GM21360 (cell line): ENCODE measurements at regions not wholly inside any gene's neighbourhood (a gene's known extent, or its start where the extent isn't known, plus 50 kb on each side); places are given as distances from the start of the nearest gene placed in this dataset.
"Not testable (repeated sequence)": the region's sequence is repeated elsewhere in the genome, so short reads cannot be mapped to it uniquely, and the experiment has no call there.

Source experiments
- ATAC-seq: cut with Tn5 transposase; IDR thresholded peaks from one replicate; pipeline ENCODE4 v1.9.1; 2021; ENCODE audit warnings: mild to moderate bottlenecking, moderate library complexity; ENCODE audit not compliant: unreplicated experiment

DNA sequence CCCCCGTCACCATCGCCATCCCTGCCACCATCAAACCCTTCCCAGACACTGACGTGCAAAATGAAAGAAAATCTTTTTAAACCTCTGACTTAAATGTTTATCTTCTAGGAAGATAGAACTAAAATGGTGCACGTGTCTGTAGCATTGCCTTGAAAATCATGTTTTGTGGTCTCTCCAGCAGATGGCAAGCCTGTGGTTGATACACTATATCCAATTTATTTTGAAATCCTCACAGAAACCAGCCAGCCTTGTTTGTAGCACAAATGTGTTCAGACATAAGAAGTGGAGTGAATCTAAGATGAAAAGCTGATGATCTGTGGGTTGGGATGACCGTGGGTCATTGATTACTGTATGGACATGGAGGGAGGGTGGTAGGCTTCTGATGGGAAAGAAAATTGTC is 436.2 kb upstream of the SMIM21 start:
- ATAC-seq = no peak

DNA sequence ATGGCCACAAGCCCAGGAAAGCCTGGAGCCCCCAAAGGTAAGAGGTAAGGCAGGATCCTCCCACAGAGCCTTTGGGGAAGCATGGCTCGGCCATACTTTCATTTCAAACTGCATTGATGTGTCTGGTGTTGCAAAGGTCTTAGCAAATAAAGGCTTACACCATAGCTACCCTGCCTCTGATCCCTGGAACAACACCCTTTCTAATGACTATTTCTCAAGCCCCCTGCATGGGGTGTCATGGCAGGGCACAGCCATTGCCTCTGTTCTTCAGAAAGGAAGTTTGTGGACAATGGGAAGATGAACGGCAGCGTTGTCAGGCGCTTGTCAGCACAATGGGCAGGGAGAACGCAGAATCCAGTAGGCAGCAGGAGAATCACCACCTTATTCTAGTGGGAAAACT is 435.0 kb upstream of the SMIM21 start:
- ATAC-seq = no peak

DNA sequence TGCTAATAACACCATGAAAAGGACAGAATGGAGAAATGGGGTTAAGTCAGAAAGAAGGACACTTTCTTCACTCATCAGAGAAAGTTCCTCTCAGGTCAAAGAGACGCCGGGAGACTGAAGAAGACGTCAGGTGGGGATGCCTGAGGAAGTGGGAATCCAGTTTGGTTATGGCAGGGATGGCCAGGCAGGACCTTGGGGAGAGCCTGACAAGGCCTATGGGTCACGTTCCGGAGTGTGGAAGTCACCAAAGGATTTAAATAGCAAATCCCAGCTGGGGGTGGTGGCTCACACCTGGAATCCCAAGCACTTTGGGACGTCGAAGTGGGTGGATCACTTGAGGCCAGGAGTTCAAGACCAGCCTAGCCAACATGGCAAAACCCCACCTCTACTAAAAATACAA is 432.7 kb upstream of the SMIM21 start:
- ATAC-seq = no peak

- ATAC-seq = no peak
Observed at GRCh38 chr18:75859533-75859932, 432.0 kb upstream of the SMIM21 start.

DNA sequence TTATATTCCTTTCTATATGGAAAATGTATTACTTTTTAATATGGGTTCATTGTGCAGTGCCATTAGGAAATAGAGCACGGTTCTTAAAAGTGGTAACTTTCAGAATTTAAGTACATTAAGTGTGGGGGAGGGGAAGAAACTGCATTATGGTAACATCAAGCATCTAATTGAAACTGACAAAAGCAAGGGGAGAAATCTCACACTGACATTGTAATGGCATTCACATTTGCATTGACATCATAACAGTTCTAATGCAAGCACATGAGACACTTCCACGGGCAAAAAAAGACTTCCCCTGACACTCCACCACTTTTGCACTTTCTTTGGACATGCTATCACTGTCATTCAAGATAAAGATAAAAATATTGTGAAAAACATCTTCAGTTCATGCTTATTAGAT is 431.3 kb upstream of the SMIM21 start:
- ATAC-seq = no peak

DNA sequence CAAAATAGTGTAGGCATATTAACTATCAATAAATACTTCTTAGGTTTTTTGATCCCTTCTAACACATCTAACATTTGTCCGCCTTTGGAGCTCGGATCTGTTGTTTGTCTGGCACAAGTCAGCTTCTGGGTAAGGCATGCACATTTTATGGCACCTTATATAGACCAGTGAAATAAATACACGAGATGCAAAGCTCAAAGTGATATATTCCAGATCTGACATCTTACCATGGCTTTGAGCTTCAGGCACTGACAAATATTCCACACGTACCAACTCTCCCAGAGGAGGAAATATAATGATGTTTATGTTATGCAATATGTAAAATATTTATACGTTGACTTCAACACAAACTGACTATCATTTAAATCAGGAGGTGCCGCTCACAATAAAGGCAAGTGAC is 430.1 kb upstream of the SMIM21 start:
- ATAC-seq = no peak

DNA sequence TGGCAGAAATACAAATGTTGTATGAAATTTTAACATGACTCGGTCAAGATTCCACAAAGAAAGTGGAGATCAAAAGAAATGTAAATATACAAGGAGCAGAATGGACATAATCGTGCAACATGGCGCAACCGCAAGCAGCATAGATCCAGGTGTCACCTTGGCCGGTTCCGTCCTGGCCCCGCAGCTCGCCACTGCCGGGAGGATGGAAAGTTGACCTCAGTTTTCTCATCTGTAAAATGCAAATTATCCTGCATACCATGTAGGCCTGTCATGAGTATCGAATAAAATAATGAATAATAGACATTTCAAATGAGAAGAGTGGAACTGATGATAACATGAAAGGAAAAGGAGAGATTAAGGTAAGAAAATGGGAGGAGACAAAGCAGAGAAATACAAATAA is 427.3 kb upstream of the SMIM21 start:
- no peak for ATAC-seq

DNA sequence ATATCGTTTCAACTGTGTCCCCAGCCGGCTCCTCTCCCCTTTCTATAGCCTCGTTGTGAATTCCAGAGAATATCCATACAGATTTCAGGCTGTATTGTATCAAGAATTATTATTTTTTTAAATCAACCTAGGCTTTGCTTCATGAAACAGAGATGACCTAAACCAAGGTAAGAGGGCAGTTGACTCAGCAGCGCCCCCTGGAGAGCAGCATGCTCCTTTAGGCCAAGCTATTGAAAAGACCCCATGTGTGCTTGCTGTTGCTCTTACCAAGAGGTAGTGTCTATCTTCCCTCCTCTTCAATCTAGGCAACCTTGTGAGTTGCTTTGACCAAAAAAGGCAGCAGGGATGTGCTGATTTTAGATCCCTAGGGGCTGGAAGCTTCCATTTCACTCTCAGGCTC is 426.7 kb upstream of the SMIM21 start:
- no peak for ATAC-seq

DNA sequence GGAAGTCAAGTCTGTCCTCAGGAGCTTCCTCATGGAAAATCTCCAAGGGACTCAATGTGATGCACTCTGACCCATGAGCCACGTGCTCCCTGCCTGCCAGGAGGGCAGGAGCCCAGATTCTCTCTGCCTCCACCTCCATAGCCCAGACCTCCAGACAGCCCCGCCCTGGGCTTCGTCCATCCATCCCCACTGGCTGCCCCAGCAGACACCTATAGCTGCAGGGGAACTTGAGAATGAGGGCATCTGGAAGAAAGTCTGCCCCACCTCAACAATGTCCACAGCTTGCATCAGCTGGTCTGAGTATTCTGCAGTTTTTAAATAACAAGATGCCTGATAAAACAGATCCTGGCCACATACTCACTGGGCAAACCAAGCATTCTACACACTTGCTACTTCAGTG is 418.8 kb upstream of the SMIM21 start:
- no peak for ATAC-seq

- ATAC-seq = no peak
Observed at GRCh38 chr18:75845413-75845812, 417.9 kb upstream of the SMIM21 start.

DNA sequence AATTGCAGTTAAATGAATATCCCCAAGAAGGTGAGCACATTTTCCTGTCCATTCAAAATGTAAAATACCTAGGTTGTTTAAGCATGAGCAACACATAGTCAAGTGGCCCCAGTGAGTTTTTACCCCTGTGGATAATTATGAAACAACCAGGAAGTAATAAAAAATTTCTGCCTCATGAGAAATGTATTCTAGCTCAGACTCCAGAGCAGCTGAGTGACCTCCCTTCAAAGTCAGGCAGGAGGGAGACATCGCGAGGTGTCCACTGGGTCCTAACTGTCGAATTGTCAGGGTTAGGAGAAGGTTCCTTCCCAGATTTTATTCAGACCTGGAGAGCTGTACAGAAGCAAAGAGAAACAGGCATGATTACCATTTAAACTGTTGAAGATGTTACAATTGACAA is 416.6 kb upstream of the SMIM21 start:
- ATAC-seq = no peak

DNA sequence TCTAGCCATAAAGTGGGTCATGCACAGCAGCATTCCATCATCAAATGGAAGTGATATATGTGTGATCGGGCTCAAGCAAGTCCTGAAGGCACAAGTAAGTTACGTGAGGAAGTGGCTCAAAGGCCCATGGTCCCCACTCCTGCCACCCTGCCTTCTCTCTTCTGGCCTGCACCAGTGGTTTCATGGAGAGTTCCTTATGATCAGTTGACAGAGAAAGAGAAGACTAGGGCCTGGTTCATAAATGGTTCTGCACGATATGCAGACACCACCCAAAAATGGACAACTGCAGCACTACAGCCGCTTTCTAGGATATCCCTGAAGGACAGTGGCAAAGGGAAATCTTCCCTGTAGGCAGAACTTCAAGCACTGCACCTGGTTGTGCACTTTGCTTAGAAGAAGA is 412.6 kb upstream of the SMIM21 start:
- ATAC-seq = no peak

- ATAC-seq = not testable (repeated sequence)
Observed at GRCh38 chr18:75839686-75840085, 412.2 kb upstream of the SMIM21 start.

GRCh38 chr18:75839041-75839440 is 411.5 kb upstream of the SMIM21 start:
- no peak for ATAC-seq

- ATAC-seq = no peak
Observed at GRCh38 chr18:75837316-75837715, 409.8 kb upstream of the SMIM21 start.

DNA sequence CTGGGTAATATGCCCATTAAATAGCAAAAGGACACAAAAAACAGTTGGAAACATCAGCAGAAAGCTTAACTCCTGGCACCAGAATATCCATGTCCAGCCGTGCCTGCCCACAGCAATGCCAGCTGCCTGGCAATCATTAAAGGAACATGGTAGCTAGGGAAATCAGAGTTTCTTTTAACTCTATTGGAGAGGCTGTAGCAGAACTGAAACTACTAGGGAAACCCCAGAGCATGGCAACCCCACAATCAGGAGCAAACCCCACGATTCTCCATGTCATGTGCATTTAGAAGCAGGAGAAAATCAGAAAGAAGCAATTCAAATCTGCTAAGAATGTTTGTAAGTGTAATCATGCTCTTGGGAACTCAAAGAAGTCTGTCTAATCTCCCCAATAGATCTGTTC is 409.0 kb upstream of the SMIM21 start:
- no peak for ATAC-seq

DNA sequence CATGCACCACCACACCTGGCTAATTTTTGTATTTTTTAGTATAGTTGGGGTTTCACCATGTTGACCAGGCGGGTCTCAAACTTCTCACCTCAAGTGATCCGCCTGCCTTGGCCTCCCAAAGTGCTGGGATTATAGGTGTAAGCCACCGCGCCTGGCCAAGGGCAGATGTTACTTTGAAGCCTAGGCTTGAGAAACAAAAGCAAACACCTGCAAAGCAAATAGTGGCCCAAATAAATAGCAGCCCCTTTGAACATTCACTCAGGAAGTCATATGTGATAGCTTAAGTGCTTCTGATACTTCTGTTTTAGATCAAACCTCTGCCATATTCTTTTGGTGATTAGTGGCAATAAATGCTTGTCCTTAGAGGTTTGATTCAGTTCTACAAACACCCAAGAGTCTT is 404.5 kb upstream of the SMIM21 start:
- no peak for ATAC-seq

- ATAC-seq = no peak
Observed at GRCh38 chr18:75830828-75831227, 403.3 kb upstream of the SMIM21 start.

DNA sequence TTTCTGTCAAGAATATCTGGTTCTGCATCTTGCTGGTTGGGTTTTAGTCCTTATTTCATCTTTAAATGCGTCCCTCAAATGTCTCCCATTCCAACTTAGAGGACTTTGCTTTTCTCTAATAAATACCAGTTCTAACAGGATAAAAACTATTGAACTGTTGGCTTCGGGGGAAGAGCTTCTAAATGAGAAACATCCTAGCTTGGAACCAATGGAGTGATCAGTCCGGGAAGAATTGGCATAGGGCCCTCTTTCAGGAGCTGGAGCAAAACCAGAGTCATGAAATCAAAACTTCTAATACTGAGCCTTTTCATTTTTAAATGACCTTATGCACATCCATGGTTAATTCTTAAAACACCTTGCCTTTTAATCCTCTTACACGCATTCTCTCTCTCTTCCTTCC is 401.6 kb upstream of the SMIM21 start:
- no peak for ATAC-seq

DNA sequence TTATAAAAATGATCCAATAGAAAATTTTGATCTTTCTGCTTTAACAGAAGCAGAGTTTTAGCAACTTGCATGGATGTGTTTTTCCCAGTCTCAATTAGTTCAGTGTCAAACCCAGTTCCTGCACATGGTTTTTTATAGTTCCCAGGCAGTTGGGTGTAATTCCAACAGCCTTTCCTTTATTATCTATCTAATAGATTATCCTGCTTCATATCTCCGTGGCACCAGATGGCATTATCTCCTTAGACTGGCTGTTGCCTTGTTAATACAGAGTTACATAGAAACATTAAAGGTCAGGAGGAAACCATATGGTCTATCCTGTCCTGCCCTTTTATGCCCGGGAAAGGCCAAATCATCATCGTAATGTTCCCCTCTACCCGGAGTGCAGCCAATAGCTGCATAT is 400.9 kb upstream of the SMIM21 start:
- ATAC-seq = no peak

DNA sequence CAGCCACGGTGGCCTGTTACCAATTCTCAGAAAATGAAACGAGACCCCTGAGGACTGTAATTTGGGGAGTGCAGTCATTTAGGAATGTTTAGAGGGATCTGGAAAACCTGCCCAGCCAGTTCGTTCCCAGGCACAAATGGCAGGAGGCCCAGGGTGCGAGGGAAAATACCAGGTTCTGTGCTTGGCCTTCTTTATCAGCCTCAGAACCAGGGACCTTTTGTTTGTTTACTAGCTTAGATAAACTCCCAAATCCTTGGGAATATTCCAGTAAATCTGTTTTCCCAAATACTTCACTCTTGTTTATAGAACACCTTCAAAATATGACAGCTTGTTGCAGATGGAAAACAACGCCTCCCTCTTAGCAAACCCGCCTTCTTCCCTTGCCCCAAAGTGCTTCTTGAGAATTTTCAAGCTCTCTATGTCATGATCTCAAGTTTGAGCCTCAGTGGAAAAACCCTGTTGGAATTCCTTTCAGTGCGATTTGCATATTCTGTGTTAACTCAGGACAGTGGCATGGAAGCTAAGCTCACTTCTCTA is 400.3 kb upstream of the SMIM21 start:
- ATAC-seq = no peak

DNA sequence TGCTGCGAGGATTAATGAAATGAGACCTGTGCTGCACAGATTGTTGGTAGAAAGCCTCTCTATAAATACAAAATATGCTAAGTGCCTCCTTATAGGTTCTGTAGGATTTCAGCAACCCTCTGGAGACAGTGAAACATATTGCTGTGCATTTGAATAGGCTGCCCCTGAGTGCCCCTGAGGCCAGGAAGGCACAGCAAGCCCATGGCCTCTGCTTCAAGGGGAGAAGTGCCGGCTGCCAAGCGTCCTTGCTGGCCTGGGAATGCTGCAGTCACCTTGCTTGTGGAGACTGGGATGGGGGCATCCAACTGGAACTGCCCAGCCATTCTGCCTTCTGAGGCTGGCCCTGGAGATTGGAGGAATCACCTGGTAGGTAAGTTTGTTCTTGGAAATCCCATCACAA is 397.2 kb upstream of the SMIM21 start:
- ATAC-seq = no peak

- ATAC-seq = no peak
Observed at GRCh38 chr18:75823471-75823870, 396.0 kb upstream of the SMIM21 start.

DNA sequence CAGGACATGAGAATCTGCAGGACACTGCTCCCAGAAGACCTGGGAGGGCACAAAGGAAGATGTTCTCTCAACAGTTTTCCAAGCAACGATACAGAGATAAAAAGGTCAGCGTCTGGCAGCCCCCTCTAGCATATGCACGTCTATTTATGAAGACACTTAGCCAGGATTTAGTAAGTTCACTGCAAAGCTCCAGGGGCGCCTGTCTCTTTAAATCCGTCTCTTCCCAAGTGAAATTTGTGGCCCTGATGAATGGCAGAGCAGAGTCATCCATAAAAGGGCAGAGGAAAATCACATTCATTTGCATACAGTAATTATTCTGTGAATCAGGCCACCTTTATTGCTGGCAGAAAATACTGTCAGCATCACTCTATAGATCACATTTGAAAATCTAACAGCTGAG is 390.9 kb upstream of the SMIM21 start:
- no peak for ATAC-seq
